ENCODE measurements at regions not wholly inside any gene's neighbourhood (a gene's known extent, or its start where the extent isn't known, plus 50 kb on each side); places are given as distances from the start of the nearest gene placed in this dataset.

GRCh38 chr18:76619621-76620315 lies 124.7 kb upstream of the ZNF516 start:
- no peak for TF ChIP-seq EZH2 (IDR thresholded peaks at IDR 0.05; ENCODE audit: insufficient read depth, low read length)
- TF ChIP-seq CTCF (IDR thresholded peaks at IDR 0.05; ENCODE audit: insufficient read depth, low read depth, low read length): no peak

Measured in astrocyte (in vitro differentiated cells and primary cell).